ENCODE measurements at regions not wholly inside any gene's neighbourhood (a gene's known extent, or its start where the extent isn't known, plus 50 kb on each side); places are given as distances from the start of the nearest gene placed in this dataset.

DNA sequence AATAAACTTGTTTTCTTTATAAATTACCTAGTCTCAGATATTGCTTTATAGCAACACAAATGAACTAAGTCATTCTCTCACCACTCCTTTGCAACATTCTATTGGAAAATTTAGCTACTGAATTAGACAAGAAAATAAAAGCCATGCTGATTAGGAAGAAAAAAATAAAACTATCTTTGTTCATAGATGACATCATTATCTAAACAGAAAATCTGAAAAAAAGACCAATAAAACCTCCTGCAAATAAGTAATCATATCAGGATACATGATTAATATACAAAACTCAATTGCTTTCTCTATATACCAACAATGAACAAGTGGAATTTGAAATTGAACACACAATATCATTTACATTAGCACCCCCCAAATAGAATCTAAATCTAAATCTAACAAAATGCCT is 455.3 kb upstream of the KIF2A start:
- no peak for FAIRE-seq

DNA sequence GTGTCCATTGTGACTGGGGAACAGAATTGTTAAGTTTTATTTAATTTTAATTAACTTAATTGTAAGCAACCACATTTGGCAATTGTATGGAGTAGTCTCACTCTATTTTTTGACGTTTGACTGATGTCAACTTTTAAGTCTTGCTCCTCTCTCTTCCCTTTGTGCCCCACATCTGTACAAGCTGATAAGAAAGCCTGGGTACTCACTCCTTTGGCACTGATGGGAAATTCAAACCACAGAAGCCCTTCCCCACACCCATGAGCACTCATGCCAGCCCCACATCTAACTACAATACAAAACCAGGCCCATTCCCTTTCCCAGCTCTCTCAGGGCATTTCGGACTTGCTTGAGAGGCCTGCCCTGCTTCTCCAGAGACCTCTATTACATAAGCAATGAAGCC is 451.5 kb upstream of the KIF2A start:
- FAIRE-seq: no peak

DNA sequence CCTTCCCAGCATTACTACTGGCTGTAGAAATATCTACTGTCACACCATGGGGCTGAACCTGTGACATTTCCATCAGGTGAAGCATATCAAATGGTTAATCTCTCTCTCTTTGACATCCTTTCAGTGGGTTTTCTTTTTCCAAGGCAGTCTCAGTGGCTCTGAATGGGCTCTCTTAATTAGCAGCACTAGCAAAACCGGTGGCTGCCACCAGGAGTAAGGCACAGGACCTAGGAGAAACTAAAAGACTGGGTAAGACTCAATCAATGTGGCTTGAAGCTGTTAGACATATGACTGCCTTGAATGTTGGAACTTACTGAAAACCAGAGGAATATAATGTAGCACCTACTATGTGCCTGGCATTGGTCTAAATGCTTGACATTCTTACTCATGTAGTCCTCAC is 445.0 kb upstream of the KIF2A start:
- FAIRE-seq: no peak

- no peak for FAIRE-seq
These were observed 439.1 kb upstream of the KIF2A start for GRCh38 chr5:61866930-61867329.

DNA sequence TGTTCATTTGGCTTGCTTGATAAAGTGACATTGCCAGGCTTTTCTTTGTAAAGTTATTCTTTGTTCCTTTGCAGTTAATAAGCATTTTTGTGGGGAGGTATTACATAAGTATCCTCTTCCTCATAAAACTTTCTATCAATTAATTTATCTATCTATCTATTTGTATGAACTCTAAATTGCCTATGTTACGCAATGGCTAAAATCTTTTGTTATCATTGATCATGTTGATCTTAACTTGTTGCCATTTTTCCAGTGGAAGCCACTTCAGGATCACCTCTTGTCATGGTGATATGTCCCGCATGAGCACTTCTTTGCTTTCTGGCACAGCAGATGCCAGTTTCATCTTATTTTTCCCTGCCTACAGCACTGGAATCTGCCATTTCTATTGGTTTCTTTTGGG is 436.7 kb upstream of the KIF2A start:
- FAIRE-seq: no peak

DNA sequence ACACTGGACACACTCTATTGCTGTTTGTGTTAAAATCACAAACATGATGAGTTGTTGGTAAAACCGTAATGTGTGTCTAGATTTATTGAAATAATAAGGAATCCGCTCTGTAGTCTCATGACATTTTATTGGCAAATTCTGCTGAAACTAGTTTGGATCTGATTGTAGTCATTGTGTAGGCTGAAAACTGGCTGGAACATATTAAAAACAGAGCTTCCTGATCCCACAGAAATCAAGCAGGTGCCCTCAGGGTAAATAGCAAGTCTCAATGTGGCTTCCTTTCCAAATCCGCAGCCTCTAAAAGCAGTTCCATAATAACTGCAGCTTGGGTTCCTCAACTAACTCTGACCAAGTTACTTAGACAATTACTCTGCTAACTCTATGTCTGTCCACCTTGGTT is 427.5 kb upstream of the KIF2A start:
- no peak for FAIRE-seq

DNA sequence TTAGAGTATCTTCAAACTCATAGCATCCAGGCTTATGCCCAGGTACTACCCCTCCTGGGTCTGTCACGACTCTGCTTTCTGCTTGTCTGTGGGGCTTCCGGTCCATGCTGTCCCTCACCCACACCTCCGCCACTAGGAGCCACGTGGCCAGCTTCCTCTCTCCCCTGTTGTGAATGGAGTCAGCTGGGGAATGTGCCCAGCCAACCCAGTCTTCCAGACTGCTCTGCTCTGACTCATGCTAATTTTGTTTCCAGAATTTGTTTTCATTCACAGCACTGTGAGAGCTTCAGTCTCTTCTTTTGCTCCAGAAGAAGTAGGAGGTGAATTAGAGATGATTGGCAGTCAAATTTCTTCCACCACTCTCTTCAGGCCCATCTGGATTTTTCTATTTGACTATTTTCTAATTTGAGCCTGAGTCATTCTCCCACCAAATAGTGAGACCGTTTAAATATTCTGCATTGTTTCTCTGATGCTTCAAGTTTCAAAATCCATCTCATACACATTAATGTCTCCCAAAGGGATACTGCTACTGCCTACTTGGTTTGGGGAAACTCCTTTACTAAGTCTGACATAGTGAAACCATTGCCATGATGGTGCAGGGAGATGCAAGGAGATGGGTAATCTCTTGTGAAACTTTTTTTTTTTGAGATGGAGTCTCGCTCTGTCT is 424.1 kb upstream of the KIF2A start:
- FAIRE-seq: no peak

DNA sequence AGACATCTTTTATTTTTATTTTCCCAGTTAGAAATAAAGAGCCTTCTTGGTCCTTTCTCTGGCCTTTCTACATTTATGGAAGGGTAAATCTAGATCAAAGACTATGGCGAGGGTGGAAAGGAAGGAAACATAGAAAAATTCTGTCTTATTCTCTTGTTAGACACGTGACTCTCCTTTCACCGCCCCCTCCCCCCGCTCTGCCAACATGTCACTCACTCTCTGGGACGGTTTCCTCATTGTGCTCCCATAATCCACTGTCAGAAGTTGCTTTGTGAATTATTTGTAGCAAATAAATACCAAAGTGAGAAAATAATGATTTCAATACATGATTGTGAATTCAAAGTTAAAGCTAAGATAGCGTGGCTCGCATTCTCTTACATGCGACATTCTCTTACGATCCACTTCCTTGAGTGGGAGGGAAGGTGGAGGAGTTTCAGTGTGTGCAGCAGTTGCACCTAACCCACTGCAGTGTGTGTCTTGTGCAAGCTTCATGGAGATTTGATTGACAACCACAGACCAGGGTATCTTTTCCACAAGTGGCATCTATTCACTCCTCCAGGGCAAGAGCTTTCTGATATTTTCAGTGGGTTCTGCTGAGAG is 423.0 kb upstream of the KIF2A start:
- no peak for FAIRE-seq

- no peak for FAIRE-seq
These were observed 421.7 kb upstream of the KIF2A start for GRCh38 chr5:61884252-61884855.

DNA sequence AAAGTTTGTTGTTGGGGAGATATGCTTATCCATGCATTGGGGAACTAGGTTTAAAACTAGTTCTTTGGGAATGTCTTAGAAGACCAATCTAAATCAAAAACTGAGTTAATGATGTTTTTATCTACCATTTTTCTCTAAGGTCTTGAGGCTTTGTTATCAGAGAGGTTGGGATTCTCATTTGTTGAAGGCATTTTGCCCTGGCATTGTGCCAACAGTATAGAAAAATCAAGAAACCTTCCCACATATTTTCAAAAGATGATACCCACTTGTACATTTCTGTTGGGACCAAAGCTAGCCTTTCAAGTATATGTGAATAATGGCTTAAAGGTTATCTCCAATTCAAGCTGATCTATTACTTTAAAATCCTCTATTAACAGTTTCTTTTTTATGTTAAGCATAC is 419.8 kb upstream of the KIF2A start:
- FAIRE-seq: no peak

- no peak for FAIRE-seq
These were observed 418.7 kb upstream of the KIF2A start for GRCh38 chr5:61887271-61887670.

- no peak for FAIRE-seq
These were observed 412.0 kb upstream of the KIF2A start for GRCh38 chr5:61894046-61894445.

- no peak for FAIRE-seq
These were observed 409.2 kb upstream of the KIF2A start for GRCh38 chr5:61896811-61897210.

GRCh38 chr5:61897251-61897650 is 408.8 kb upstream of the KIF2A start:
- no peak for FAIRE-seq

- FAIRE-seq: no peak
These were observed 404.0 kb upstream of the KIF2A start for GRCh38 chr5:61901997-61902396.

DNA sequence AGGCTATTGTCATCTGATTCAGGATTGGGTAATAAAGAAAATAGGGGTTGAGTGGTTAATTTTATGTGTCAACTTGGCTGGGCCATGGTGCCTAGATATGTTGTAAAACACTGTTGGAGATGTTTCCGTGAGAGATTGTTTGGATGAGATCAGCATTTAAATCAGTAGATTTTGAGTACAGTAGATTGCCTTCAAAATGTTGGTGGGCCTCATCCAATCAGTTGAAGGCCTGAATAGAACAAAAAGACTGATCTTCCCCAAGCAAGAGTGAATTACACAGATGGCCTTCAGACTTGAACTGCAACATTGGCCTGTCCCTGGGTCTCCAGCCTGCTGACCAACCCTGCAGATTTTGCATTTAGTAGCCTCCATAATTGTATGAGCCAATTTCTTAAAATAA is 401.3 kb upstream of the KIF2A start:
- FAIRE-seq: no peak

DNA sequence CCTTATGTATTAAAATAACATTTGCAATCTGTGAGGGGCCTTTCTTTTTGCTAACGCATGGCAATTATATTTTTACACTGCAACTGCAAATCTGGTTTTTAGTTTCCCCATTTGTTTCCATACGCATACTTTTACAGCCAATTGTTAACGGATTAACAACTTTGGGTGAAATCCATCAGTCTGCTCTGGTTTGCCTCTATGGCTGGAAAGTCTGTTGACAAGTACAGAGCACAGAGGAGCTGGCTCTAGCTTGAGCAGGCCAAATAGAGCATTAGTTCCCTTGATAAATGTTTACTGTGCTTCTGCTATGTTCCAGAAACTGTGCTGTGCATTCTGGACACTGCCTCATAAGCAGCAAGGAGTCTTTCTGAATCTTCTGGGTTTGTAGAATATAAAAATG is 400.4 kb upstream of the KIF2A start:
- no peak for FAIRE-seq

GRCh38 chr5:61906820-61907219 is 399.2 kb upstream of the KIF2A start:
- no peak for FAIRE-seq

- FAIRE-seq: no peak
These were observed 398.0 kb upstream of the KIF2A start for GRCh38 chr5:61907995-61908394.

DNA sequence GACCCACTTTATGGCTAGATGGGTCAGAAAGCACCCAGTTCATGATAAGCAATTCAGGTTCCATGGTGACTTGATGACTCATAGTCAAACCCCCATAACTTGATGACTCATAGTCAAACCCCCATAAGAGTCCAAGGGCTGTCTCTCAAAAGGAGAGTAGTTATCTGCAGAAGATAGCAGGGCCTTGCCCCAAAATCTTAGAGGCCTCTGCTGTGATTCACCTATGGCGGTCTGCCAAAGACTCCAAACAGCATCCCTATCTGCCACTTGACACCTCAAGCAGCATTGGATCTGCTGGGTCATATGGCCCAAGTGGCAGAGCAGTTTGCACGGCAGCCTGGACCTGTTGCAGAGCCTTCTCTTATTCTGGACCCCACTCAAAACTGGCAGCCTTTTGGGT is 395.2 kb upstream of the KIF2A start:
- FAIRE-seq: no peak

- no peak for FAIRE-seq
These were observed 393.4 kb upstream of the KIF2A start for GRCh38 chr5:61912559-61912958.

- FAIRE-seq: no peak
These were observed 390.4 kb upstream of the KIF2A start for GRCh38 chr5:61915646-61916045.

DNA sequence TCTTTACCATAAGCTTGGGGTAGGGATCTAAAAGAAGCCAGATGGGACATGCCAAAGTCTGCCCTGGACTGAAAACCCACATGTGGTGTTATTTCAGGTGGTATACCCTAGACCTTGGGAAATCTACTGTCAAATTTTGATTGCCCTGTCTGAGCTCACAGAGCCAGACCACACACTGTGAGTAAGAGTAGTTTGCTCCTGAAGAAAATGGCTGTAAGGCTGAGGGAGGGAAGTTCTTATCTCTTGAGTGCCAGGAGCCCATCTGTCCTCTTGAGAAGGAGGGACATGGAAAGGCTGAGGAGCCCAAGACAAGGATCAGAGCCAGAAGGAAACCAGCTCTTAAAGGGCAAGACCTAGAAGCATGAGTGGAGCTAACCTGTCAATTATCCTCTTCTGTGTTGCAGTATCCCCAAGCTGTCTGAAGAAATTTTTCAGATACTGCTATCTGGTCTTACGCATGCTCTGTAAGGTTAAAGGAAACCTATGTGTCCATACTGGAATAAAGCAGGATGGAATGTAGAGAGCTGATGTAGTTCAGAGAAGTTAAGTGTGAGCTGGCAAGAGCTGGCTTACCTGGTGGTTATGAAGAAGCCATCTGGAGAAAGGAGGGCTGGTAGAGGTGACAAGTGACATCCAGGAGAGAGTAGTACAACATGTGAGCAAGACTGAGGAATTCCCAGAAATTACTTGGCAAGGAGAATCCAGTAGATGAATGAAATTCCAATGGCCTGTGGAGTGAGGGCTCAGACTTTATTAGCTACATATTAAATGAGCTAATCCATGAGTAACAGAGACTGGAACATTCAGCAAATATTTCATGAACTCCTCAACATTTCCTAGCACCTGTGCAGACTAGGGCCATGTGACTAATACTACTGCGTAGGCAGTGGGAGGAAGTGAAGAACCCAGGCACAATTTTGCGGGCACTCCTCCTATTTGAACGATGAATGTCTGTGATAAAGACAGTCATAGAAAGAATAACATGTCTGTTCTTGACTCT is 389.1 kb upstream of the KIF2A start:
- no peak for FAIRE-seq

- FAIRE-seq: no peak
These were observed 387.4 kb upstream of the KIF2A start for GRCh38 chr5:61918611-61919010.

Measured in islet of Langerhans (tissue), 1 donor.